ENCODE measurements at regions not wholly inside any gene's neighbourhood (a gene's known extent, or its start where the extent isn't known, plus 50 kb on each side); places are given as distances from the start of the nearest gene placed in this dataset.

- no peak overlapping the region for H3K4me3 ChIP-seq (ENCODE audit: low read depth, low read length)
- H3K27ac ChIP-seq (ENCODE audit: low read depth): no peak overlapping the region
- H3K36me3 ChIP-seq (ENCODE audit: insufficient read depth): no peaks in the 10 kb centered on the region
- no peaks in the 10 kb centered on the region for H3K4me1 ChIP-seq (ENCODE audit: insufficient read depth)
- DNase-seq (ENCODE audit: extremely low spot score): no peak
- 87% methylated on average over 11 of the region's 11 CpGs for WGBS
These were observed 56.0 kb upstream of the CTXND1 start for GRCh38 chr15:80308002-80308401.

GRCh38 chr15:80309769-80310384 is 57.9 kb upstream of the CTXND1 start:
- Histone ChIP-seq H3K36me3 (ENCODE audit: insufficient read depth) (no peaks in the 10 kb centered on the region), H3K27ac (ENCODE audit: low read depth) (no peak overlapping the region), H3K4me1 (ENCODE audit: insufficient read depth) (no peaks in the 10 kb centered on the region), H3K4me3 (ENCODE audit: low read depth, low read length) (no peak overlapping the region)
- DNase-seq (ENCODE audit: extremely low spot score): no peak
- WGBS: 67% methylated on average over 6 of the region's 6 CpGs

GRCh38 chr15:80310776-80311175 is 58.8 kb upstream of the CTXND1 start:
- H3K27ac ChIP-seq (ENCODE audit: low read depth): no peak overlapping the region
- no peaks in the 10 kb centered on the region for H3K4me1 ChIP-seq (ENCODE audit: insufficient read depth)
- H3K36me3 ChIP-seq (ENCODE audit: insufficient read depth): no peaks in the 10 kb centered on the region
- no peak overlapping the region for H3K4me3 ChIP-seq (ENCODE audit: low read depth, low read length)
- WGBS: 80% methylated on average over 7 of the region's 7 CpGs
- DNase-seq (ENCODE audit: extremely low spot score): no peak

- no peaks in the 10 kb centered on the region for H3K36me3 ChIP-seq (ENCODE audit: insufficient read depth)
- DNase-seq (ENCODE audit: extremely low spot score): no peak
- no peaks in the 10 kb centered on the region for H3K4me1 ChIP-seq (ENCODE audit: insufficient read depth)
- H3K4me3 ChIP-seq (ENCODE audit: low read depth, low read length): no peak overlapping the region
- WGBS: 85% methylated on average over 11 of the region's 11 CpGs
- H3K27ac ChIP-seq (ENCODE audit: low read depth): no peak overlapping the region
These were observed 63.4 kb upstream of the CTXND1 start for GRCh38 chr15:80315289-80315987.

GRCh38 chr15:80317389-80318182 is 65.6 kb upstream of the CTXND1 start:
- H3K27ac ChIP-seq (ENCODE audit: low read depth): no peak overlapping the region
- H3K4me1 ChIP-seq (ENCODE audit: insufficient read depth): no peaks in the 10 kb centered on the region

GRCh38 chr15:80321853-80322252 is 69.8 kb upstream of the CTXND1 start:
- Histone ChIP-seq H3K4me1 (ENCODE audit: insufficient read depth) (no peaks in the 10 kb centered on the region), H3K4me3 (ENCODE audit: low read depth, low read length) (no peak overlapping the region), H3K36me3 (ENCODE audit: insufficient read depth) (no peaks in the 10 kb centered on the region), H3K27ac (ENCODE audit: low read depth) (no peak overlapping the region)
- no peak for DNase-seq (ENCODE audit: extremely low spot score)
- 88% methylated on average over 7 of the region's 7 CpGs for WGBS

More at GRCh38 chr15:80317389-80318182, 65.6 kb upstream of the CTXND1 start:
- no peak for DNase-seq (ENCODE audit: extremely low spot score)
- 78% methylated on average over 8 of the region's 8 CpGs for WGBS
- H3K36me3 ChIP-seq (ENCODE audit: insufficient read depth): no peaks in the 10 kb centered on the region
- H3K4me3 ChIP-seq (ENCODE audit: low read depth, low read length): no peak overlapping the region

- WGBS: 65% methylated on average over 1 of the region's 1 CpG
- Histone ChIP-seq H3K27ac (ENCODE audit: low read depth) (no peak overlapping the region), H3K36me3 (ENCODE audit: insufficient read depth) (no peaks in the 10 kb centered on the region), H3K4me1 (ENCODE audit: insufficient read depth) (no peaks in the 10 kb centered on the region), H3K4me3 (ENCODE audit: low read depth, low read length) (no peak overlapping the region)
- no peak for DNase-seq (ENCODE audit: extremely low spot score)
These were observed 71.3 kb upstream of the CTXND1 start for GRCh38 chr15:80323285-80323684.

GRCh38 chr15:80324545-80325080 is 72.6 kb upstream of the CTXND1 start:
- H3K36me3 ChIP-seq (ENCODE audit: insufficient read depth): no peaks in the 10 kb centered on the region
- 22% methylated on average over 3 of the region's 3 CpGs for WGBS
- H3K4me1 ChIP-seq (ENCODE audit: insufficient read depth): no peaks in the 10 kb centered on the region
- H3K27ac ChIP-seq (ENCODE audit: low read depth): no peak overlapping the region
- no peak for DNase-seq (ENCODE audit: extremely low spot score)
- H3K4me3 ChIP-seq (ENCODE audit: low read depth, low read length): no peak overlapping the region

- Histone ChIP-seq H3K4me1 (ENCODE audit: insufficient read depth) (no peaks in the 10 kb centered on the region), H3K27ac (ENCODE audit: low read depth) (no peak overlapping the region), H3K4me3 (ENCODE audit: low read depth, low read length) (no peak overlapping the region), H3K36me3 (ENCODE audit: insufficient read depth) (no peaks in the 10 kb centered on the region)
- no peak for DNase-seq (ENCODE audit: extremely low spot score)
- WGBS: 50% methylated on average over 8 of the region's 8 CpGs
These were observed 73.2 kb upstream of the CTXND1 start for GRCh38 chr15:80325206-80325605.

- Histone ChIP-seq H3K27ac (ENCODE audit: low read depth) (no peak overlapping the region), H3K4me1 (ENCODE audit: insufficient read depth) (no peaks in the 10 kb centered on the region), H3K36me3 (ENCODE audit: insufficient read depth) (no peaks in the 10 kb centered on the region), H3K4me3 (ENCODE audit: low read depth, low read length) (no peak overlapping the region)
- no peak for DNase-seq (ENCODE audit: extremely low spot score)
- 94% methylated on average over 2 of the region's 2 CpGs for WGBS
These were observed 74.3 kb upstream of the CTXND1 start for GRCh38 chr15:80326270-80326669.

- no peak for DNase-seq (ENCODE audit: extremely low spot score)
- H3K4me1 ChIP-seq (ENCODE audit: insufficient read depth): no peaks in the 10 kb centered on the region
- H3K27ac ChIP-seq (ENCODE audit: low read depth): no peak overlapping the region
- WGBS: 83% methylated on average over 5 of the region's 5 CpGs
- no peaks in the 10 kb centered on the region for H3K36me3 ChIP-seq (ENCODE audit: insufficient read depth)
- H3K4me3 ChIP-seq (ENCODE audit: low read depth, low read length): no peak overlapping the region
These were observed 75.7 kb upstream of the ARNT2 start for GRCh38 chr15:80328496-80328895.

- Histone ChIP-seq H3K4me1 (ENCODE audit: insufficient read depth) (no peaks in the 10 kb centered on the region), H3K4me3 (ENCODE audit: low read depth, low read length) (no peak overlapping the region), H3K36me3 (ENCODE audit: insufficient read depth) (no peaks in the 10 kb centered on the region), H3K27ac (ENCODE audit: low read depth) (no peak overlapping the region)
- DNase-seq (ENCODE audit: extremely low spot score): no peak
- 93% methylated on average over 28 of the region's 28 CpGs for WGBS
These were observed 72.2 kb upstream of the ARNT2 start for GRCh38 chr15:80331886-80332406.

GRCh38 chr15:80333261-80333660 is 70.9 kb upstream of the ARNT2 start:
- Histone ChIP-seq H3K4me3 (ENCODE audit: low read depth, low read length) (no peak overlapping the region), H3K36me3 (ENCODE audit: insufficient read depth) (no peaks in the 10 kb centered on the region), H3K27ac (ENCODE audit: low read depth) (no peak overlapping the region), H3K4me1 (ENCODE audit: insufficient read depth) (no peaks in the 10 kb centered on the region)
- WGBS: 71% methylated on average over 4 of the region's 4 CpGs
- no peak for DNase-seq (ENCODE audit: extremely low spot score)

Data from urinary bladder (tissue), 3 donors.